ENCODE measurements at regions not wholly inside any gene's neighbourhood (a gene's known extent, or its start where the extent isn't known, plus 50 kb on each side); places are given as distances from the start of the nearest gene placed in this dataset.
A peak's percentile ranks its signal among the peaks of the same experiment; 100 is the strongest.

DNA sequence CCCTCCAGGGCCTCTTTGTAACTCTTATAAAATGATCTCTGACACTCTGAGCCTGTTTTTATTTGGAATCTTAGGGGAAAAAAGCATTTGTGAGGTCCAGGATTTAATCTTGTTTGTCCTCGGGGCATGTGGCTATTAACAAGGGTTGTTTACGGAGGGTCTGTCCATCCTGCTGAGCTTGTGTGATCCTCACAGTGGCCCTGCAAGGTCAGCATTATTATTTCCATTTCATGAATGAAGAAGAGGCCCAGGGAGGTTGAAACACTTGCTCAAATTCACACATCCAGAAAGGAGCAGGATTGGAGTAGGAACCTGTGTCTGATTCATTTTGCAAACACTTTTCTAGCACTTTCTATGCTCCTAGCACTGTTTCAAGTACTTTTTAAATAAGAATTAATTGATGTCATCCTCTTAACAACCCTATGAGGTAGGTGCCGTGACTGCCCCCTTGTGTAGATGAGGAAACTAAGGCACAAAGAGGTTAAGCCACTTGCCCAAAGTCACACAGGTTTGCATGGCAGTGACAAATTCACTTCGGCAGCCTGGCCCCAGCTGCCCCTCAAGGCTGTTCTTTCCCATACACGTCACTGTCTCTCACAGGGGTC lies 178.9 kb downstream of the MIS18A start:
- DNase-seq (ENCODE audit: low read depth) (no peak), FAIRE-seq (no peak)
- no peaks in the 10 kb centered on the region for H3K4me1 ChIP-seq (ENCODE audit: insufficient read depth, low read length)
- H3K36me3 ChIP-seq (ENCODE audit: insufficient read depth, low read length): no peaks in the 10 kb centered on the region
- H3K4me1 Mint-ChIP-seq (ENCODE audit: low read depth, unreplicated experiment): peaks cover 2% of the 10 kb centered on the region
- TF ChIP-seq EZH2 (IDR thresholded peaks at IDR 0.05; ENCODE audit: insufficient read depth, low read length): no peak
- TF ChIP-seq, protein P1, sequence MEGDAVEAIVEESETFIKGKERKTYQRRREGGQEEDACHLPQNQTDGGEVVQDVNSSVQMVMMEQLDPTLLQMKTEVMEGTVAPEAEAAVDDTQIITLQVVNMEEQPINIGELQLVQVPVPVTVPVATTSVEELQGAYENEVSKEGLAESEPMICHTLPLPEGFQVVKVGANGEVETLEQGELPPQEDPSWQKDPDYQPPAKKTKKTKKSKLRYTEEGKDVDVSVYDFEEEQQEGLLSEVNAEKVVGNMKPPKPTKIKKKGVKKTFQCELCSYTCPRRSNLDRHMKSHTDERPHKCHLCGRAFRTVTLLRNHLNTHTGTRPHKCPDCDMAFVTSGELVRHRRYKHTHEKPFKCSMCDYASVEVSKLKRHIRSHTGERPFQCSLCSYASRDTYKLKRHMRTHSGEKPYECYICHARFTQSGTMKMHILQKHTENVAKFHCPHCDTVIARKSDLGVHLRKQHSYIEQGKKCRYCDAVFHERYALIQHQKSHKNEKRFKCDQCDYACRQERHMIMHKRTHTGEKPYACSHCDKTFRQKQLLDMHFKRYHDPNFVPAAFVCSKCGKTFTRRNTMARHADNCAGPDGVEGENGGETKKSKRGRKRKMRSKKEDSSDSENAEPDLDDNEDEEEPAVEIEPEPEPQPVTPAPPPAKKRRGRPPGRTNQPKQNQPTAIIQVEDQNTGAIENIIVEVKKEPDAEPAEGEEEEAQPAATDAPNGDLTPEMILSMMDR (IDR thresholded peaks at IDR 0.05; ENCODE audit: insufficient read depth, low read depth, low read length): no peak
- H3K4me2 ChIP-seq (ENCODE audit: low read length): no peak overlapping the region
- H3K4me3 Mint-ChIP-seq (ENCODE audit: unreplicated experiment): no peak overlapping the region
- no peaks in the 10 kb centered on the region for H3K9me3 ChIP-seq (ENCODE audit: insufficient read depth, low read depth, low read length)
- H3K27me3 Mint-ChIP-seq (ENCODE audit: low read depth, unreplicated experiment): no peaks in the 10 kb centered on the region
- H3K9me3 Mint-ChIP-seq (ENCODE audit: unreplicated experiment): no peaks in the 10 kb centered on the region
- no peaks in the 10 kb centered on the region for H3K27me3 ChIP-seq (ENCODE audit: insufficient read depth, low read length)
- H3K79me2 ChIP-seq (ENCODE audit: insufficient read depth, low read length): no peaks in the 10 kb centered on the region
- no peak overlapping the region for H2AFZ ChIP-seq (ENCODE audit: low read depth, low read length)
- no peak overlapping the region for H3K9ac ChIP-seq (ENCODE audit: low read length)
- H3K36me3 Mint-ChIP-seq (ENCODE audit: low read depth, unreplicated experiment): no peaks in the 10 kb centered on the region
- H3K27ac ChIP-seq (ENCODE audit: low read depth, low read length): no peak overlapping the region
- H4K20me1 ChIP-seq (ENCODE audit: insufficient read depth, low read length): no peaks in the 10 kb centered on the region
- no peak overlapping the region for H3K27ac Mint-ChIP-seq (ENCODE audit: unreplicated experiment)
- H3K4me3 ChIP-seq (ENCODE audit: insufficient read depth, low read depth, low read length): no peak overlapping the region

DNA sequence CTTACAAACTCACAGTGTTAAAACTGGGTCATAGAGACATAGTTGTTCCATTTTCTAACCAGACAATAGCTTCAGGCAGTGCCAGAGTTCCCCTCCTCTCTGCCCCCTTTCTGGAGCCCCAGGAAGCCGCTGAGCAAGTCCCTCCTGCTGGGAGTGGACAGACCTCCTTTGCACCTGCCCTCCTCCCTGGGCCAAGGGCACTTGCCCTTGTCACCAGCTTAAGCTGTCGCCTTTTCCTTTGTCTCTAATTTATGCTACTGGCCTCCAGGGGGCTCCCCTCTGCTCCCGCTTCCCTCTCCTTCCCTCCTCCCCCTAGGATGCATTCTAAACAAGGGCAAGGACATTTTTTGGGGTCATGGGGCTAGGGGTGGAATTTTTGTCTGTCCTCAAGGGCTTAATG lies 182.4 kb downstream of the MIS18A start:
- Mint-ChIP-seq H3K4me3 (ENCODE audit: unreplicated experiment) (no peak overlapping the region), H3K27ac (ENCODE audit: unreplicated experiment) (no peak overlapping the region), H3K4me1 (ENCODE audit: low read depth, unreplicated experiment) (peaks cover 2% of the 10 kb centered on the region), H3K27me3 (ENCODE audit: low read depth, unreplicated experiment) (peaks cover 3% of the 10 kb centered on the region), H3K9me3 (ENCODE audit: unreplicated experiment) (peaks cover 3% of the 10 kb centered on the region), H3K36me3 (ENCODE audit: low read depth, unreplicated experiment) (no peaks in the 10 kb centered on the region)
- H3K27ac ChIP-seq (ENCODE audit: low read depth, low read length): no peak overlapping the region
- no peaks in the 10 kb centered on the region for H3K79me2 ChIP-seq (ENCODE audit: insufficient read depth, low read length)
- H3K36me3 ChIP-seq (ENCODE audit: insufficient read depth, low read length): no peaks in the 10 kb centered on the region
- FAIRE-seq (no peak), DNase-seq (ENCODE audit: low read depth) (no peak)
- TF ChIP-seq, protein P1 (IDR thresholded peaks at IDR 0.05; ENCODE audit: insufficient read depth, low read depth, low read length): peak; percentile 14
- no peak for TF ChIP-seq EZH2 (IDR thresholded peaks at IDR 0.05; ENCODE audit: insufficient read depth, low read length)
- no peaks in the 10 kb centered on the region for H3K4me1 ChIP-seq (ENCODE audit: insufficient read depth, low read length)
- H3K4me2 ChIP-seq (ENCODE audit: low read length): no peak overlapping the region
- no peak overlapping the region for H3K9ac ChIP-seq (ENCODE audit: low read length)
- H3K4me3 ChIP-seq (ENCODE audit: insufficient read depth, low read depth, low read length): no peak overlapping the region
- no peaks in the 10 kb centered on the region for H4K20me1 ChIP-seq (ENCODE audit: insufficient read depth, low read length)
- H2AFZ ChIP-seq (ENCODE audit: low read depth, low read length): no peak overlapping the region
- H3K27me3 ChIP-seq (ENCODE audit: insufficient read depth, low read length): no peaks in the 10 kb centered on the region
- no peaks in the 10 kb centered on the region for H3K9me3 ChIP-seq (ENCODE audit: insufficient read depth, low read depth, low read length)

DNA sequence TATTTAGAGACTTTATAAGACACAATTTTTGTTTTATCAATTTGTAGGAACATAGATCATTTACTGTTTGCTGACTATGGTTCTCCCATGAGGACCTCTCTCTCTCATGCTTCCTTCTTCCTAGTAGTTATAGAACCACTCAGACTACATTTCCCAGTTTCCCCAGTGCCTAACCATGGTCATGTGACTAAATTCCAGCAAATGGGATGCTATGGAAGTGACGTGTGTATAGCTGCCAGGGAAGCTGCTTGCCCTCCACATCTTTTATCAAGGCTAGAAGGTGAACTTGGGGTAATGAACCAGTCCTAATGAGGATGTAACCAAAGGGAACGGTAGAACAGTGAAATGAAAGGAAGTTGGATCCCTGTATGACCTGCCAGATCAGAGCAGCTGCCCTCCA lies 184.0 kb downstream of the MIS18A start:
- Mint-ChIP-seq H3K27me3 (ENCODE audit: low read depth, unreplicated experiment) (peaks cover 3% of the 10 kb centered on the region), H3K9me3 (ENCODE audit: unreplicated experiment) (peaks cover 3% of the 10 kb centered on the region), H3K27ac (ENCODE audit: unreplicated experiment) (no peak overlapping the region), H3K4me3 (ENCODE audit: unreplicated experiment) (no peak overlapping the region), H3K36me3 (ENCODE audit: low read depth, unreplicated experiment) (peaks cover 1% of the 10 kb centered on the region), H3K4me1 (ENCODE audit: low read depth, unreplicated experiment) (peaks cover 2% of the 10 kb centered on the region)
- no peak overlapping the region for H3K27ac ChIP-seq (ENCODE audit: low read depth, low read length)
- FAIRE-seq (no peak), DNase-seq (ENCODE audit: low read depth) (no peak)
- no peaks in the 10 kb centered on the region for H3K9me3 ChIP-seq (ENCODE audit: insufficient read depth, low read depth, low read length)
- H3K4me2 ChIP-seq (ENCODE audit: low read length): no peak overlapping the region
- H3K36me3 ChIP-seq (ENCODE audit: insufficient read depth, low read length): no peaks in the 10 kb centered on the region
- no peak overlapping the region for H3K9ac ChIP-seq (ENCODE audit: low read length)
- TF ChIP-seq, protein P1 (IDR thresholded peaks at IDR 0.05; ENCODE audit: insufficient read depth, low read depth, low read length): no peak
- no peak for TF ChIP-seq EZH2 (IDR thresholded peaks at IDR 0.05; ENCODE audit: insufficient read depth, low read length)
- no peaks in the 10 kb centered on the region for H4K20me1 ChIP-seq (ENCODE audit: insufficient read depth, low read length)
- no peaks in the 10 kb centered on the region for H3K4me1 ChIP-seq (ENCODE audit: insufficient read depth, low read length)
- H3K79me2 ChIP-seq (ENCODE audit: insufficient read depth, low read length): no peaks in the 10 kb centered on the region
- H3K4me3 ChIP-seq (ENCODE audit: insufficient read depth, low read depth, low read length): no peak overlapping the region
- H3K27me3 ChIP-seq (ENCODE audit: insufficient read depth, low read length): no peaks in the 10 kb centered on the region
- H2AFZ ChIP-seq (ENCODE audit: low read depth, low read length): no peak overlapping the region
